ENCODE measurements at regions not wholly inside any gene's neighbourhood (a gene's known extent, or its start where the extent isn't known, plus 50 kb on each side); places are given as distances from the start of the nearest gene placed in this dataset.

- TF ChIP-seq EZH2 (conservative IDR thresholded peaks at IDR 0.05; ENCODE audit: low read depth, low read length) (no peak), NBN (conservative IDR thresholded peaks at IDR 0.05) (no peak), MTF1 (CRISPR knock-in tag; IDR thresholded peaks at IDR 0.05) (no peak), GABPA (IDR thresholded peaks at IDR 0.05; ENCODE audit: low read depth, low read length) (no peak), GABPA (CRISPR knock-in tag; IDR thresholded peaks at IDR 0.05; ENCODE audit: low read depth) (no peak), TP53 (CRISPR knock-in tag; conservative IDR thresholded peaks at IDR 0.05) (no peak), GATA4 (IDR thresholded peaks at IDR 0.05; ENCODE audit: borderline replicate concordance, low read depth) (no peak), SMAD1 (CRISPR knock-in tag; IDR thresholded peaks at IDR 0.05; ENCODE audit: borderline replicate concordance, low read depth) (no peak), KLF16 (CRISPR knock-in tag; IDR thresholded peaks at IDR 0.05) (no peak)
- TF ChIP-seq, protein P1, sequence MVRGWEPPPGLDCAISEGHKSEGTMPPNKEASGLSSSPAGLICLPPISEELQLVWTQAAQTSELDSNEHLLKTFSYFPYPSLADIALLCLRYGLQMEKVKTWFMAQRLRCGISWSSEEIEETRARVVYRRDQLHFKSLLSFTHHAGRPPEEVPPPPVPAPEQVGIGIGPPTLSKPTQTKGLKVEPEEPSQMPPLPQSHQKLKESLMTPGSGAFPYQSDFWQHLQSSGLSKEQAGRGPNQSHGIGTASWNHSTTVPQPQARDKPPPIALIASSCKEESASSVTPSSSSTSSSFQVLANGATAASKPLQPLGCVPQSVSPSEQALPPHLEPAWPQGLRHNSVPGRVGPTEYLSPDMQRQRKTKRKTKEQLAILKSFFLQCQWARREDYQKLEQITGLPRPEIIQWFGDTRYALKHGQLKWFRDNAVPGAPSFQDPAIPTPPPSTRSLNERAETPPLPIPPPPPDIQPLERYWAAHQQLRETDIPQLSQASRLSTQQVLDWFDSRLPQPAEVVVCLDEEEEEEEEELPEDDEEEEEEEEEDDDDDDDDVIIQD (CRISPR knock-in tag; IDR thresholded peaks at IDR 0.05; ENCODE audit: low read depth) = no peak
Measured at GRCh38 chr12:66822961-66823360, 144.1 kb upstream of the GRIP1 start.

Measured in HepG2 (cell line).